ENCODE measurements at regions not wholly inside any gene's neighbourhood (a gene's known extent, or its start where the extent isn't known, plus 50 kb on each side); places are given as distances from the start of the nearest gene placed in this dataset.
"Not testable (repeated sequence)": the region's sequence is repeated elsewhere in the genome, so short reads cannot be mapped to it uniquely, and the experiment has no call there.

- DNase-seq (ENCODE audit: low read depth) = no peak
Measured at GRCh38 chr2:129914538-129915302, 64.7 kb upstream of the RAB6C start.

GRCh38 chr2:129915303-129915840 is 64.1 kb upstream of the RAB6C start:
- no peak for DNase-seq (ENCODE audit: low read depth)

GRCh38 chr2:129918604-129919003 is 60.9 kb upstream of the RAB6C start:
- DNase-seq (ENCODE audit: low read depth) = no peak

GRCh38 chr2:129922571-129923264 is 56.7 kb upstream of the RAB6C start:
- DNase-seq (ENCODE audit: low read depth) = no peak

DNA sequence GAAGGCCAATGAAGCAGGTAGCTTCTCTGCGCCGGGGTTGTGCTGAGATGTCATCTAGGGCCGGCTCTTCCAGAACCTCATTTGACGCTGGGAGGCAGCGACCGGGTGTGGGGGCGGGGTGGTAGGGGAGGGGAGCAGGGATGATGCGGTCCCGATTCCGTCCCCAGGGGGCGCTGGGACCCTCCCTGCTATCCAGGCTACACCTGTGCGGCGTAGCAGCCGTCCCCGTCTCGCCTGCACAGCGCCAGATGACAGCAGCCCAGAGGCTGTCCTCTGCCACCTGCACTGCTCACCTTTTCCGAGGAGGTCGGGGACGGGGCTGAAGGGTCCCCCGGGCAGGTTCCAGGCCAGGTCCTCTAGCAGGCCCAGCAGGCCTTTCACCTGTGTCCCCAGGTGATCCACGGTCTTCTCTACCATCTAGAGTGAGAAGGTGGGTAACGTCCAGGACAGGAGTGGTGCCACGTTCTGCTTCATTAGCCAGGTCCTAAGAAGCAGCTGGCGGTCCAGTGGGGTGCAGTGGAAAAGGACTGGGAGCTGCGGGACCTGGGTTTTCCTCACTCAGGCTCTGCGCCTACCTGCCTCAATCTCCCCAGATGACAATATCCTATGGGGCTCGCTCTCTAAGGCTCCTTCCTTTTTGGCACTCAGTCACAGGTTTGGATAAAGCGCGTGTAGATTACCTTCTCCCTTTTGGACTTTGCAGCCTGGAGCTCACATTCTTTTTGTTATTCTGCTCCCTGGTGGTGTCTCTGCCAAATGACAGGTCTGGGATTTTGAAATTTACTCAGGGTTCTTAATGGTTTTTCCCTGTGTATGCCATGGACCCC is 56.0 kb upstream of the RAB6C start:
- DNase-seq (ENCODE audit: low read depth) = no peak

DNA sequence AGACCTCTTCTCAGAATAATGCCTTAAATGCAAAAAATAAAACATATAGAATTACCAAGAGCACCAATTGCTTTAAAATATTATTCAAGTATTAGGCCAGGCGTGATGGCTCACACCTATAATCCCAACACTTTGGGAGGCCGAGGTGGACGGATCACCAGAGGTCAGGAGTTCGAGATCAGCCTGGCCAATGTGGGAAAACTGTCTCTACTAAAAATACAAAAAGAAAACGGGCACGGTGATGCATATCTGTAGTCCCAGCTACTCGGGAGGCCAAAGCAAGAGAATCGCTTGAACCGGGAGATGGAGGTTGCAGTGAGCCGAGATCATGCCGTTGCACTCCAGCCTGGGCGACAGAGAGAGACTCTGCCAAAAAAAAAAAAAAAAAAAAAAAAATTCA is 55.4 kb upstream of the RAB6C start:
- DNase-seq (ENCODE audit: low read depth) = not testable (repeated sequence)

DNA sequence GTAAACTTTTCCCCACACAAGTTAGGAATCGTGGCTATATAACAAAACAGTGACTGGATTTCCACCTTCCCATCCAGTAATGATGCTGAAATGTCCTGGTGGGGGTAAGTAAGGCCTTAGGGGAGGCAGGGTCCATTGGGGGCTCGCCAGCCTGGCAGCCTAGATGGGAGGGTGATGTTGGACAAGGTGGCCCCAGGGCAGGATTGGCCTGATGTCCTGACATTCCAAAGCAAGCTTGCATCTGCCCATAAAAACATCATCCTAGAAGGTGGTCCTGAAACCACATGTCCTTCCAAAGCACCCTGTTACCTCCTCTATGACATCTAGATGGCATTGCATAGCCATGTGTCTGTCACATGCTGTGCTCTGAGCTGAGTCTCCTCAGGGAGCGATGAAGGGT is 54.1 kb upstream of the RAB6C start:
- DNase-seq (ENCODE audit: low read depth) = no peak

GRCh38 chr2:129927696-129928095 is 51.8 kb upstream of the RAB6C start:
- DNase-seq (ENCODE audit: low read depth) = no peak

DNA sequence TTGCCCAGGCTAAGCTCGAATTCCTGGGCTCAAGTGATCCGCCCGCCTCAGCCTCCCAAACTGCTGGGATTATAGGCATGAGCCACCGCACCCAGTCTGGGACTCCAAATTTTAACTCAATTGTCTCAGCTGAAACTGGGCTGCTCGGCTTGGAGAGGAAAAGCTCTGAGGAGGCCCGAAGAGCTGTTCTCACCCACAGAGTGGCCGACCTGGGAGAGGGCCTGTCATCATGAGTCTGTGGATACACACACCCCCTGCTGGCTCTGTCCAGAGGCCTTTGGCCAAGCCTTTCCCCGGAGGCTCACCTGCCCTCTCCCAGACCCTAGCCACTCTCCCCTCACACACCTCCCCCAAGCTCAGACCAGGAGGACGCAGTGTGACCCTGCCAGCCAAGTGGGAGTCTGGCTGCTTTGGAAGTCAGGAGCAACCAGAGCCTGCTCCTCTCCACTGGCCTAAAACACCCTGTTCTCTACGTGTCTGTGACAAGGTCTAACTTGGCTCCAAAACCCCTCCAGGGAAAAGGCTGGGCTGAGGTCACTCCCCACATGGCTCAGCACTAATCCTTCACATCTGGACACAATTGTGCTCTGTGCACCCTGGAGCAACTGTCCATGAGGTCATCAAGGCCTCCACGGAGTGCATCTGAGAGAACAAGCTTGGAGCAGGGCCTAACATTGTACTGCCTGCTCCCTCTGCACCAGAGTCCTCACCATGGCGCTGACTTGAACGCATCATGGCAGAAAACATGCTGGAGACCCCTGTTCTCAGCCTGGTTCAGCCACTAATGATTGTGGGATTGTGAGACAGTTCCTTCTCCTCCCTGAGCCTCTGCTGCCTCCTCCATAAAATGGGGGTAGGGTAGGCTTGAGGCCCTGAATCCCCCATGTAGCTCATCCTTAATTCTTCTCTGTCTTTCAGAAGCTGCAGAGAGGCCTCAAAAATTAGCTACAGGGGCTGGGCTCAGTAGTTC is 49.9 kb upstream of the RAB6C start:
- no peak for DNase-seq (ENCODE audit: low read depth)
